Prostate gland (tissue), 1 donor: ENCODE measurements at regions not wholly inside any gene's neighbourhood (a gene's known extent, or its start where the extent isn't known, plus 50 kb on each side); places are given as distances from the start of the nearest gene placed in this dataset.

ENCODE experiments used
- POLR2A ChIP-seq: fragments of 450-650 bp; IDR thresholded peaks from one replicate; pipeline ENCODE4 v1.6.1; 2016; ENCODE audit warnings: antibody characterized with exemption, mild to moderate bottlenecking
- POLR2AphosphoS5 ChIP-seq: sonication (generic); formaldehyde crosslinking; IDR thresholded peaks from one replicate; pipeline ENCODE4 v1.6.1; 2017; ENCODE audit warnings: antibody characterized with exemption

GRCh38 chr18:47730795-47731194 lies 199.7 kb downstream of the SMAD2 start:
- TF ChIP-seq POLR2A (no peak), POLR2AphosphoS5 (no peak)
